WI38 (cell line): ENCODE measurements at regions not wholly inside any gene's neighbourhood (a gene's known extent, or its start where the extent isn't known, plus 50 kb on each side); places are given as distances from the start of the nearest gene placed in this dataset.

ENCODE experiments used
- H3K4me3 ChIP-seq: 2 replicates; pipeline ENCODE4 v1.5.1; 2011; ENCODE audit warnings: low read depth, mild to moderate bottlenecking, control low read depth, low read length
- TF ChIP-seq, protein P1 (sequence below): IDR thresholded peaks from 2 replicates; pipeline ENCODE4 v1.5.1; 2012; ENCODE audit warnings: low read depth, mild to moderate bottlenecking, control low read depth, low read length

DNA sequence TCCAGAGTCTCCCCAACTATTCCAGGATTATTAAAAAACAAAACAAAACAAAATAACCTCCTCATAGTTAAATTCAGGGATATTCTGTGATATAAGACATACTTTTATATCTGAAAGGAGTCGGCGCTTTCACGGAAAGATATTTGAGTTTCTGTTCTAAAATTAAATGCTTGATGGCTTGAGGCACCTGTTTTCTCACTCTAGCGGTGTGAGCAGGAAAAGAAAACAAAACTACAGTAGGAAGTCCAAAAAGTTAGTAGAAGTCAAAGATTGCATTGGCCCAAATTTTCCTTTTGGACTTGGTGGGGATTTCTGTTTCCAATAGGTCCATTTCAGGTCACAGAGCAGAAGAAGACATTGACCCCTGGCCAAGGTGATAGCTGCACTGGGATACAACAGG lies 716.1 kb upstream of the POT1 start:
- H3K4me3 ChIP-seq = no peak overlapping the region
- TF ChIP-seq, protein P1, sequence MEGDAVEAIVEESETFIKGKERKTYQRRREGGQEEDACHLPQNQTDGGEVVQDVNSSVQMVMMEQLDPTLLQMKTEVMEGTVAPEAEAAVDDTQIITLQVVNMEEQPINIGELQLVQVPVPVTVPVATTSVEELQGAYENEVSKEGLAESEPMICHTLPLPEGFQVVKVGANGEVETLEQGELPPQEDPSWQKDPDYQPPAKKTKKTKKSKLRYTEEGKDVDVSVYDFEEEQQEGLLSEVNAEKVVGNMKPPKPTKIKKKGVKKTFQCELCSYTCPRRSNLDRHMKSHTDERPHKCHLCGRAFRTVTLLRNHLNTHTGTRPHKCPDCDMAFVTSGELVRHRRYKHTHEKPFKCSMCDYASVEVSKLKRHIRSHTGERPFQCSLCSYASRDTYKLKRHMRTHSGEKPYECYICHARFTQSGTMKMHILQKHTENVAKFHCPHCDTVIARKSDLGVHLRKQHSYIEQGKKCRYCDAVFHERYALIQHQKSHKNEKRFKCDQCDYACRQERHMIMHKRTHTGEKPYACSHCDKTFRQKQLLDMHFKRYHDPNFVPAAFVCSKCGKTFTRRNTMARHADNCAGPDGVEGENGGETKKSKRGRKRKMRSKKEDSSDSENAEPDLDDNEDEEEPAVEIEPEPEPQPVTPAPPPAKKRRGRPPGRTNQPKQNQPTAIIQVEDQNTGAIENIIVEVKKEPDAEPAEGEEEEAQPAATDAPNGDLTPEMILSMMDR = no peak

DNA sequence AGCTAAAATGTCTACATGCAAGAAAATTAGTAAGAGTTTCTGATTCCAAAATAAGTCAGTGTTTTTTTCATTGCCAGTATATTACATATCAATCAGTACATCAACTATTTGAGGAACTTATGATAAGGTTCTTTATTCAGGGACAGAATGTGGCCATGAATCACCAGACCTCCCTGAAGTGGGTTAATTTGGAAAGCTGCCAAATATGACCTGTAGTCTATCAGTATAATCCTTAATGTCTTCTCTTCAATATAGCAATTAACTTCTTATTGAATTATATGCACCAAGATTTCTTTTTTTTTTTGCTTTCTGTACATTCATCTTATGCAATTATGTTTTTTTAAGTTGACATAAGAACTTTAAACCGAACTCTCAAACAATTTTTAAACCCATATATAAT lies 714.5 kb upstream of the POT1 start:
- TF ChIP-seq, protein P1 = no peak
- H3K4me3 ChIP-seq = no peak overlapping the region

DNA sequence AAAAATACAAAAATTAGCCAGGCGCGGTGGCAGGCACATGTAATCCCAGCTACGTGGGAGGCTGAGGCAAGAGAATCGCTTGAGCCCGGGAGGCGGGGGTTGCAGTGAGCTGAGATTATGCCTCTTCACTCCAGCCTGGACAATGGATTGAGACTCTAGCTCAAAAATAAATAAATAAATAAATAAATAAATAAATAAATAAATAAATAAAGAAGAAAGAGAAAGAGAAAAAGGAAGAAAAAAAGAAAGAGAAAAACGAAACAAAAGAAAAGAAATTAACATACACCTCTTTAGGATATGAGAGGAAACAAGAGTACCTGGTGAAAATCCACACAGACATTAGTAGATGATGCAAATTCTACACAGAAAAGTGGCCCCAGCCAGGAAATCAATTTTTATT lies 713.7 kb upstream of the POT1 start:
- TF ChIP-seq, protein P1 = no peak
- H3K4me3 ChIP-seq = no peak overlapping the region

DNA sequence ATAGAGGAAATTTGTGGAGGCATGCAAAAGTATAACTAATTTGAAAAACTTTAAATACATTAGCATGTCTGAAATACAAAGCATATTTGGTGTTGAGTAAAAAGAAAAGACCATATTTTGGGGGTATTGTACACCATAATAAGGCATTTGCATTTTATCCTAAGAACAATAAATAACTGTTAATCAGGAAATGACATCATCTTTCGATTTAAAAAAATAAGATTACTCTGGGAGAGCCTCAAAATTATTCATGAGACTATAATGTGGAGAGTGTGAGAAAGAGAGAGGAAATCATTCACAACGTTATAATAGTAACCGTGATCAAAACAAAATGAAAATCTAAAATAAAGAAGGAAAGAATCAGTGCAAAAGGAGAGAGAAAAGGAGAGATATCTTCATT lies 712.3 kb upstream of the POT1 start:
- no peak overlapping the region for H3K4me3 ChIP-seq
- TF ChIP-seq, protein P1 = no peak

DNA sequence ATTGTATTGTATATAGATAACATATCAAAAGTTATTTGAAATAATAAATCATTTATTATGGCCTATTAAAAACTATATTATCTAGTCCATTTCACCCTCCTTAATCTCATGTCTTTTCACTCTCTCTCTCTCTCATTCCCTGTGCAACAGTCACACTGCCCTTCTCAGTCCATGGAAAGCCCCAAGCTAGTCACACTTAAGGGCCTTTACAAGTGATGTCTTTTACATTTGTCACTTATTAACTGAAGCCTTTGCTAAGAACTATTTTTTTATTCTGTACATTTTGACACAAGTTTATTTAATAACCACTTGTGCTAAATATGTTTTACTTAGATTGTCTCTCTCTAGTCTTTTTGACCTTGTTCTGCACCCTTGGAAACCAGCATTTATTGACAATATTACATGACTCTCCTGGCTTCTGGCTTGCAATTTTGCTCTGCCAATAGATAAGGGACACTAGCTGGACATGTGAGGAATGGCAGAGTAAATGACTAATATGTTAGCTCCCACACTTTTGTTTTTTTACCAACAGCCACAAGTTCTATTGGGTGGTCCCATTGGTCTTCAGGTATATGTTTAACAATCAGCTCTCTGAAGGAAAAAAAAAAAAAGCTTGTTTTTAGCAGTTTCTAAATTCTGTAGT lies 706.8 kb upstream of the POT1 start:
- TF ChIP-seq, protein P1 = no peak
- H3K4me3 ChIP-seq = no peak overlapping the region

DNA sequence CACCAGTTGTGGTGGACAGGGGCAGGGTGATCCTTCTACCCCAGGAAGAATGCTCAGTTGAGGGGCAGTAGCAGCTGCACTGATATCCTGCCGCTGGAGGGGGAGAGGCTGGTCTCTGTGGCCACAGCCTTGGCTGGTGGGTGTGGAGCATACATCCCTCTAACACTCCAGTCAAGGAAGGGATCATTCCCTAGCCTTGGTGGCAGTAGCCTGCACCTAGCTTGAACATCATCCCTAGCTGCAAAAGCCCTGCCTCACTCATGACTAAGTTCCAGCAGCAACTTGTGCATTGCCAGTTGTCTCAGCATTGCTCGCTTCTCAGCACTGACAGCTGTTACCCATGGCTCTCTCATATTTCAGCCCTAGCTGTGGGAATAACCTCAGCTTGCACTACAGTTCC lies 688.9 kb upstream of the POT1 start:
- TF ChIP-seq, protein P1 = no peak
- H3K4me3 ChIP-seq = no peak overlapping the region

DNA sequence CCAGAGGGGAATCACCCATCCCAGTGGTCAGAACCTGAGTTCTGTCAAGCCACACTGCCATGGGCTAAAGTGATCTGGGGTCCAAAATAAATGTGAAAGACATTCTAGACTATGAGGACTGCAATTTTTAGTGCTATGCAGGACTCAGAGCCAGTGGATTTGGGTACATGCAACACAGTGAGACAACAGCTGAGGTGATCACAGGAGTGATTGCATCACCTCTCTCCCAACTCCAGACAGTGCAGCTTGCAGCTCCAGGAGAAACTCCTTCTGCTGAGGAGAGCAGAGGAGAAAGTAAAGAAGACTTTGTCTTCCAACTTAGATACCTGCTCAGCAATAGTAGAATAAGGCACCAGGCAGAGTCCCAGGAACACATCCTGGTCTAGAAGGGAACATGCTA lies 682.0 kb upstream of the POT1 start:
- H3K4me3 ChIP-seq = no peak overlapping the region
- TF ChIP-seq, protein P1 = no peak
